Hypothalamus (tissue), 51 donors: ENCODE measurements at regions not wholly inside any gene's neighbourhood (a gene's known extent, or its start where the extent isn't known, plus 50 kb on each side); places are given as distances from the start of the nearest gene placed in this dataset.
A peak's percentile ranks its signal among the peaks of the same experiment; 100 is the strongest.

Experiments used
- DNase-seq, 51 donors: peaks; one replicate each; lab custom pipeline; 2025; lab: John Stamatoyannopoulos, UW

DNA sequence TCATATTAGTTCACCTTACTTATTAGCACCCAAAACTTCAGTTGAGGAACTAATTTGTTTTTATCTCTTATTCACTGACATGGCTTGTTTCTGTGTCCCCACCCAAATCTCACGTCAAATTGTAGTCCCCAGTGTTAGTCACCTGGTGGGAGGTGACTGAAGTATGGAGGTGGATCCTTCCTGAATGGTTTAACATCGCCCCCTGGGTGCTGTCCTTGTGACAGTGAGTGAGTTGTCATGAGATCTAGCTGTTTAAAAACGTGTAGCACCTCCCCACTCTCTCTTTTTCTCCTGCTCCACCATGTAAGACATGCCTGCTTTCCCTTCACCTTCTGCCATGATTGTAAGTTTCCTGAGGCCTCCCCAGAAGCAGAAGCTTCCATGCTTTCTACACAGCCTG is 75.0 kb upstream of the HECTD2 start:
- DNase-seq = no peak

DNA sequence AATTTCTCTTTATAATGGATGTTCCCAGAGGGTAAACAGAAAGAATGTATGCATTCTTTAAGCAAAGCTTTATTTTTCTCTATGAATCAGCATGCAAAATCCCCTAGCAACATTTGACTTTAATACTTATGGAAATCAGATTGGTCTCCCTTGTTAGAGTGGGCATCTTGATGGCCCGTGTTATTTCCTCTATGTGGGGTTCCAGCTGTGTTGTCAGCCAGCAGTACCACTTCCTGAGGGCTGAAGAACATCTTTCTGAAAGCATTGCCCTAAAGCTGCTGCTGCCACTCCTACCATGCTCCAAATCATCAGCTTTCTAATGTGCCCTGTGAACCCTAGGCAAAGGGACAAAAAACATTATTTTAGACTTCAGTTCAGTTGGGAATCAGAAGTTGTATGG is 70.4 kb upstream of the HECTD2 start:
- no peak for DNase-seq

DNA sequence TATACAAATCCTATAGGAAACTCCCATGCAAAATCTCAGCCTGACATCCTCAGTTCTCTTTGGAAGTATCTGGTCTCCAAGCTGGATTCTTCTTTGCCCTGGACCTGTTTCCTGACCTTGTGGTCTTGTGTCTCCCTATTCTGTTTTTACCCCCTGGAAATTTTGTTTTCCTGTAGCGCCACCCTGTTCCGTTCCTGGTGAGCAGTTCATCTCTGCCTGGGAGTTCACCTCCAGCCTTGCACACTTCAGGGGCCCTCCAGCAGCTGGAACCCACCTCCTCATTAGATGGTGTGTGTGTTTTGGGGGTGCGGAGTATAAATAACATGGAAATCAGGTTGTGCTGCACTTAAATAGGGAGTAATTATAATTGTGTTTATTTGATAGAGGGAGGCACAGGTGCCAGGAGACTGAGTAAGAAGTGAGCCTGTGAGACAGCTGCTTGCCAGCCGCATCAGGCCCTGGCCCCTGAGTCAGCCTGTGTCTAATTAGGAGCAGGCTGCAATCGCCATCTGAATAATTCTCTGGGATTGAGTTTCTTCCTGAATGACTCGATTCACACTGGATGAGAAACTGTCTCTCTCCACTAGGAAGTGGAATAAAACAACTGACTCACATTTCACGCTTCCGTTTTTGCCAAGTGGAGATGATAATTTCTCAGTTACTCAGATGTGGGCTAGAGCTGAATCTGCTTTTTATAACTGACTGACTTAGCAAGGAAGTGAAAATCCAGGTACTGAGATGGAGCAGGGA is 69.4 kb upstream of the HECTD2 start:
- DNase-seq = peak in 10 of 51 donors; percentile 2 to 69 (median 10)

DNA sequence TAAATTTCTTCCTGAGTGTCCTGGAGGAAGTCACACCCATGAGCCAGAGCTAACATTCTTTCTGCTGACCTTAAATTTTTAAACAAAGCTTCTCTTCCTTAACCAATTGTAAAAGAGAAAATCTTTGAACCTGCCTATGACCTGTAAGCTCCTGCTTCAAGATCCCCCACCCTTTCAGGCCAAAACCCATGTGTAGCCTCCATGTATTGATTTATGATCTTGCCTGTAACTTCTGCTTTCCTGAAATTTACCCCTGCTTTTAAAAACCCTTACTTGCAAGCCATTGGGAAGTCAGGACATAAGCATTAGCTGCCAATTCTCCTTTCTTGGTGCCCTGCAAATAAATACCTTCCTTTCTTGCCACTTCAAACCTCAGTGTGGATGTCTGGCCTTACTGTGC is 68.5 kb upstream of the HECTD2 start:
- DNase-seq = no peak

DNA sequence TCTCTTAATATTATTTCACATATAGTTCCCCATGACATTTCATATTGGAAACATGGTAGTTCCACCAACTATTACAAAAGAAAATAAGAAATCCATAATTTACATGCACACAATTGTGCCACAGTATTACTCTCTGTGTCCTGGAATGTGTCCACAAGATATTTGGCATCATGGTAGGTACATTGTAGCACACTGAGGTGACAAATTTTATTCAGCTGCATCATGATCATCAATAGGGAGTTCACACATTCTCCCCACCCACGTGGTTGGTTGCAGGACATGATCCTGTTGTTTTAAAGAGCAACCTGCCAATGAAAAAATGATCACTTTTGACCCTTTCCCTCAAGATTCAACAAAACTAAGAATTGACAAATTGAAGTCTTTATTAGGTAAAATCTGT is 67.1 kb upstream of the HECTD2 start:
- no peak for DNase-seq

DNA sequence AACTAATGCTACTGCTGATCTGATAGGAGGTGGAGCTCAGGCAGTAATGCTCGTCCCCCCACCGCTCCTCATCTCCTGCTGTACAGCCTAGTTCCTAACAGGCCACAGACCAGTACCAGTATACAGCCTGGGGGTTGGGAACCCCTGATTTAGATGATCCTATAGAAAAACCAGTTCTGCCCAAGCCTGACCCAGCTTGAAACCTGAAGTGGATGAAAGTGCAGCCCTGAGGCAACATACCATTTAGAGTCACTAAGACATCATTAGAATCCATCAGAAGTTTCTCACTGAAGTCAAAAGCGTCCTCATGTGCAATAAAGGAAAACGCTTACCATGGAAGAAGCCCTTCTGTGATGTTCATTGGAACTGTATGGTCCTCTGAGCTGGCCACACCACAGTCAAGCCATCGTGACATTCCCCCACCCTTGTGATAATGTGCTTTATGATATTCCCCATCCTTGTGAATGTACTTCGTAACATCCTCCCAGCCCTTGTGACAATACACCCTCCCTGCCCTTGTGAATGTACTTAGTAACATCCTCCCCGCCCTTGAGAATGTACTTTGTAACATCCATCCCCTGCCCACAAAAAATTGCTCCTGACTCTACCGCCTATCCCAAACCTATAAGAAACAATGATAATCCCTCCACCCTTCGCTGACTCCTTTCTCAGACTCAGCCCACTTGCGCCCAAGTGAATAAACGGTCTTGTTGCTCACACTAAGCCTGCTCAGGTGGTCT is 65.9 kb upstream of the HECTD2 start:
- DNase-seq = no peak

DNA sequence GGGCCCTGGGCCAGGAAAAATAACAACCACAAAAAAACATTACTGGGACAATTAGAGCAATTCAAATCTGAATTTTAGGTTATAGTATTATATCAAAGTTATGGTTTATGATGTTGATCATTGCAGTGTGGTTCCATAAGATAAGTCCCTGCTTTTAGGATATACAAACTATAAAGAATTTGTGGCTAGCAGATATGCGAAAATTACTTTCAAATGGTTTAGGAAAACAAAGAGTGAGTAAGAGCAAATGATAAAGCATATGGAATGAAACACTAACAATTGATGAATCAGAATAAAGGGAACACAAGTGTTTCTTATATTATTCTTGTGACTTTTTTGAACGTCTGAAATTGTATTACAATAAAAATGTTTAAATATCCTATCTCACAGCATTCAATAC is 64.4 kb upstream of the HECTD2 start:
- no peak for DNase-seq

DNA sequence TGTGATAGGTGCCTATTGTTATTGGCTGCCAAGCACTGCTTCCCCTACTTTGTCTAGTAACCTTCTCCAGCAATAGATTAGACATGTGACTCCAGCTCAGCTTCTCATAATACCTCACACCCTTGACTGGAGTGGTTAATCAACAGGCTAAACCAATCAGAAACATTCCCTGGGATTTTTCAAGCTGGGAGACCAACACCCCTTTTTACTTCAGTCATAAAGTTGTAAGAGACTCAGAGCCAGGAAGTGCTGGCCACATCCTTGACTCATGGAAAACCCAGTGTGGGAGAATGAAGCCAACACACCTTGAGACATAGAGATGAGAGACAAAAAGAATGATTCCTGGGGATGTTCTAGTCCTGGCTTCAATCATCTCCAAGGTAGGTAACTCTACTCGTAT is 62.6 kb upstream of the HECTD2 start:
- DNase-seq = no peak

DNA sequence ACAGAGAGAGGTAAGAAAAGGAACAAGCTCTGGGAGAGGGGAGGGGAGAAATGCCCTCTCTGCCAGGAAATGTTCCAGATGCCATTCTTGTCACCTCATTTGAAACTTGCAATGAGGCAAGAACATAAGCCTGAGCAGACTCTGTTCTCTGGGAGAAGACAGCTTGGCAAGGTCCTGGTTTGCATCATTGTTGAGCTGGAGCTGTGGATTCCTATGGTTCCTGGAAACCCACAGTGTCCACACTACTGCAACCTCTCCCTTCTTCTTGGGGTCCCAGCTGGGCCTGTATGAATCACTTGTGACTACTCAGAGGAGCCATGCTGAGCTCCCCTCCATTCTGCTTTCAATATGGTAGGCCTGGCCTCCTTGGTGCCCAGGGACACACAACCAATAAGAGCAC is 60.8 kb upstream of the HECTD2 start:
- peak in 5 of 51 donors; percentile 1 to 28 (median 9) for DNase-seq

DNA sequence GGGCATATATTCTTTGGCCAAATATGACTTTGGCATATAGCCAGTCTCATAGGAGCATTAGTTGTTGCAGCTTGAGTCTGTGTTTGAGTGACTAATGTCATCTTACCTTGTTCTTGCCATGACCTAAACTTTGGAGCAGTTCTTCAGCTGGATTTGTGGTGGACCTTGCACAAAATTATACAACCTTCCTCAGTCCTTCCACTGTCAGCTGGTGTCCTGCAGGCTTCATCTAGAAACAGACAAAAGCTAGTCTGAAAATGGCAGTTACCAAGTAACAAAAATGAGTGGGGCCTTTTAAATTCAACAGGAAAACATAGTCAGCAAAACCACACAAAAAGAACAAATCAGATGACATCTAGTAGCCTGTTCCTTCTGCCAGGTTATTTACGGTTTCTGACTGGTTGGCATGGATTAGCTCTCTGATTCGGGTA is 59.5 kb upstream of the HECTD2 start:
- no peak for DNase-seq

DNA sequence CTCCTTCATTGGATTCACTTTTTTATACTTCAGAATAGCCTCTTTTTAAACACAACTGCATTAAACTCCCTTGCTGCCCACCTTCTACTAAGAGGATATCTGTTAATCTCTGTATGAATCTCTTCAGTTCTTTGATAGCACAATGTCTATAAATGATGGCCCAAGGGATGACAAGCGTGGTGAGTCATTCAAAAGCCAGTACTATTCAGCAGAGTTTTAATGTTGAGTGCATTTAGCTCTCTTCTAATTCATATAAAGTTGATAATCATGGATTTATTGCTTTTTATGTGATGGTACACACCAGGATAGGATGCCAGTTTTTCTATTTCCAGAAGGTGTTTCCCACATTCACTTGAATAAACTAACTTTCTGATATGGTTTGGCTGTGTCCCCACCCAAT is 57.4 kb upstream of the HECTD2 start:
- DNase-seq = no peak

DNA sequence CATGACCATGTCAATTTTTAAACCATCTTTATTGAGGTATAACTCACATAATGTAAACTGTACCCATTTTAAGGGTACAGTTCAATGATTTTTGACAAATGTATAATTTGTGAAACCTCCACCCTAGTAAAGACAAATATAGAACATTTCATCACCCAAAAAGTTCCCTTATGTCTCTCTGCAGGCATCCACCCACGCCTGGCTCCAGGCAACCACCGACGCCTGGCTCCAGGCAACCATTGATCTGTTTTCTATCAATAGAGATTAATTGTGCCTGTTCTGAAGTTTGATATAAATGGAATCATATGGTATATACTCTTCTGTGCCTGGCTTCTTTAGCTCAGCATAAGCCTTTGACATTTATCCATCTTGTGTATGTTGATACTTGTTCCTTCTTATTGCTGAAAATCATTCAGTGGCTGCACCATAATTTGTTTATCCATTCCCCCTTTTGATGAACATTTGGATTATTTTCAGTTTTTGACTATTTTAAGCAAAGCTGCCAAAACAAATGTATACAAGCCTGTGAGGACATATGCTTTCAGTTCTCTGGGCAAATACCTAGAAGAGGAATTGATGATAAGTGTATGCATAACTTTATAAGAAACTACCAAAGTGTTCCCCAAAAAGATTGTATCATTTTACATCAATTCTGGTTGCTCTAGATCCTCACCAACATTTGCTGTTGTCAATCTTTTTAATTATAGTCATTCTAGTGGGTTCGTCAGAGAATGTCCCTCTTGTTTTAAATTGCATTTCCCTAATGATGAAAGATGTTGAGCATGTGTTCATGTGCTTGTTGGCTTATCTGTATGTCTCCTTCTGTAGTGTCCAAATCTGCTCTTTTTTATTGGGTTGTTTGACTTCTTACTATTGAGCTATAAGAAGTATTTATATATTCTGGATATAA is 55.7 kb upstream of the HECTD2 start:
- DNase-seq = no peak

DNA sequence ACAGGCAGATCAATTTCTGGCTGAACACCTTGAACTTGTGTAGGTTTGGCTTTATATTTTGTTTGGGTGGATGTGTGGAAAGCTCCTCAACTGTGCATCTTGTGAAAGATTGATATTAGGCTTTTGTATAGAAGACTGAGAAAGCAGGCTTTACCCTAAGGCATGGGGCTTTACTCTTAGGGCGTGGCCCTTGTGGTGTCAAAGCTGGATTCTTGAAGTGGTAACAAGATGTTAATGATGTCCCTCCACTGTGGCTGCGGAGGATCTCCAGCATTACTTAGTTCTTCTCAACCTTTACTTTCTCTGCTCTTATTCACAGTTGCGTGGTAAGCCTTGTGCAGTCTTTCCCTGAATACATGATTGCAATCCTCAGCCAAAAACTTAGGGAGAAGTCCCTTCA is 54.1 kb upstream of the HECTD2 start:
- no peak for DNase-seq

DNA sequence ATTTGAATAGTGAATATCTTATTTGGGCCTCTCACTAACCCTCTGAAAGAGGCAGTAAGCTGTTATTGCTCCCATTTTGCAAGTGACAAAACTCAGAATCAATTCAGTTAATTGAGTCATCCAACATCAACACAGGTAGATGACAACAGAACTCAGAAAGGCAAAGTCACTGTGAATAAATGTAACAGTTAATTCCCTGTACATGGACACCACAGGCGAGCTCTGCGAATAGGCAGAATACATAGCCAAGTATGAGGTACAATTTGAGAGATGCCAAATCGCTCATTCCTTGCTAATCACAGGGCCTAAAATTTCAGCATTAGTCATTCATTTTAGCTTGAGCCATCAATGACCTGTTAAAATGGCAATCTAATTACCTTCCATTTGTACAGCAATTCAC is 52.6 kb upstream of the HECTD2 start:
- DNase-seq = no peak
